SHP77 treated with DMSO at 0.1 percent for 48 hours (cell line): ENCODE measurements at regions not wholly inside any gene's neighbourhood (a gene's known extent, or its start where the extent isn't known, plus 50 kb on each side); places are given as distances from the start of the nearest gene placed in this dataset.
"Not testable (repeated sequence)": the region's sequence is repeated elsewhere in the genome, so short reads cannot be mapped to it uniquely, and the experiment has no call there.

Experiments used
- DNase-seq: peaks from one replicate; lab custom pipeline; 2025; lab: John Stamatoyannopoulos, UW

- no peak for DNase-seq
Observed at GRCh38 chr18:71249791-71250190, 960.9 kb downstream of the SOCS6 start.

DNA sequence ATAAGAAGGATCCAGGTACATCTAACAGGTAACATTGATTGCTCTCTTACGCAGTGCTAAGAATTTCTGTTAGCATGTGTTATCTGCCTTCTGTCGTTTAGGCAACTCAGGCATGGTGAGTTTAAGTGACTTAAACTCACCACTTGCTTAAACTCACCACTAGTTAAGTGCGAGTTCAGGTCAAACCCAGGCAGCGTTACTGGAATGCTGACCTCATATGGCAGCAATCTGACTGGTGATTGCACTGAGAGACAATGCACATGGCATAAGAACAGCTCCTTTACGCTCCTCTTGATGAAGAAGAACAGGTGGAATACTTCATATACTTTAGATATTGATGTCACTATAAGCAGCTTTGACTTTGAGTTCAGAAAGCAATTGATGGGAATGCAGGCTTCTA, 954.1 kb downstream of the SOCS6 start:
- DNase-seq = no peak

DNA sequence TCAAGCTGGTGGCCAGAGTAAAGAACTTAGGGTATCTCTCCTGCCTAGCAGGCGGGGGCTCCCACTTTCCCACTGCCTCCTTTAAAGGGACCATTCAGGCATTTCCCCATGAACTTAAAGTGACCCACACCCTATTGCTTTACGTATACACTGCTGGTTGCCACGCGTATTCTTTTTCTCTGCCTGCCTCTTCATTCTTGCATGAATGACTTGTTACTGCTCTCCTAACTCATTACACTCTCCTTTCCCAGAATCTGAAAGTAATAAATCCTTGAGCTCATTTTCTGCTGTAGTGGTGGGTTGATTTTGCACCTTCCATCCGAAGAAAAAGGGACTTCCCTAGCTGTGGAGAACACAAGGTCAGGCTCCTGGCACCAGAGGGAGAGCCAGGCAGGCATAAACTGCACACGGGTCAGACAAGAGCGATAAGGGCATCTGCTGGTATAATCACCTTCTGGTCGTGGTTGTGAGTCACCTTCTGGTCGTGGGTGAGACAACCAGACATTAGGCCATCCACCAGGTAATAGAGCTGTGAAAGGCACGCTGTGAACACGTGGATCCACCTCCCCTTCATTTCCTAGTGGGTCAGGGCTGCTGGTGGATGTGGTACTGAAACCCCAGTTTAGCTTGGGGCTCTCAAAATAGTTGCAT, 950.3 kb downstream of the SOCS6 start:
- no peak for DNase-seq

DNA sequence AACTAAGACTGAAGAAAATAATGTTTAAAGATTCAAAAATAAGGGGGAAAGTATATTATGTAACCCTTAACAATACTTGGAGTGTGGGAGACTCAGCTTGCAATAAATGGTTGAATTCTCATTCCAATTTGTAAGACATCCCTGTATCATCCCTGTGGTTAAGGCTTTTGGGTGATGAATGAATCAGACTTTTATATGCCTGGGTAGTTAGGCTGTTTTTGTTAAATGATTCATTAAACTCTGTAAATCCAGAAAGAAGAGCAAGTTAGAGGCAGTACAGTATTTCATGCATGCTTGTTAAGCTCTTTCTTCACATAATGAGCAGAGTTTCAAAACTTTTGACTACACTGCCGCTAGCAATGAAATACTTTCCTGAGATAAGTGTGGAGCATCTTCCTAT, 948.8 kb downstream of the SOCS6 start:
- no peak for DNase-seq

- no peak for DNase-seq
Observed at GRCh38 chr18:71233177-71233576, 944.3 kb downstream of the SOCS6 start.

DNA sequence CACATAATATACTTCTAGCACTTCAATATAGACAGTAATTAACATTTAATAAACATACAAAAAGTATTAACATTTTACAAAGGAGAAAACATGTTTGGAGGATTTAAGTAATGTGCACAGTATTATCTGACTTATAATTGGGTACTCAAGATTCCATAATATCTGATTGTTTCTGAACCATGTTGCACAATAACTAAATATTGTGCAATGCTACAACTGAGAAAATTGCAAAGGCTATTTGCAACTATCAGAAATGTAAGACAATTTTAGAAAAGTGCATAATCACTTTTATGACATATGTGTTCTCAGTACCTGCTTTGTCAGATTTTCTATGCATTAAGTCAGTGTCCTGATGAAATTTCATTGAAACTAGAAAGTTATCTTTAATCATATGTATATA, 934.6 kb downstream of the SOCS6 start:
- no peak for DNase-seq

DNA sequence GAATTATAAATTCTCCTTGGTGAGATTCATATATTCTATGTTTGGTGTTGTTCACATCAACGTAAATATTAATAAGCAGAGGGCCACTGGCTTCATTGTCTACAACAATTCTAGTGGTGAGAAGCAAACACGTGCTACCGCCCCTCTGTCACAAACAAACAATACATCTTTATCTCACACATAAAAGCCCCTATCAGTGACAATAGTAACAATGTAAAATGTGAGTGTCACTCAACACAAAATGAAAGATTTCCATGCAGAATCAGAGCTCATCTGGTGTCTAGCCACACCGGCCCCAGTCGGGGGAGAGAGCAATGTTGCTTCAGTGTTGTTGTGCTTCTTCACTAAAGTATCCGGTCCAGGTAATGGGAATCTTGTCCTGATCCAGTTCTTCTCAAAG, 932.6 kb downstream of the SOCS6 start:
- no peak for DNase-seq

- DNase-seq = not testable (repeated sequence)
Observed at GRCh38 chr18:71212739-71213138, 923.9 kb downstream of the SOCS6 start.

DNA sequence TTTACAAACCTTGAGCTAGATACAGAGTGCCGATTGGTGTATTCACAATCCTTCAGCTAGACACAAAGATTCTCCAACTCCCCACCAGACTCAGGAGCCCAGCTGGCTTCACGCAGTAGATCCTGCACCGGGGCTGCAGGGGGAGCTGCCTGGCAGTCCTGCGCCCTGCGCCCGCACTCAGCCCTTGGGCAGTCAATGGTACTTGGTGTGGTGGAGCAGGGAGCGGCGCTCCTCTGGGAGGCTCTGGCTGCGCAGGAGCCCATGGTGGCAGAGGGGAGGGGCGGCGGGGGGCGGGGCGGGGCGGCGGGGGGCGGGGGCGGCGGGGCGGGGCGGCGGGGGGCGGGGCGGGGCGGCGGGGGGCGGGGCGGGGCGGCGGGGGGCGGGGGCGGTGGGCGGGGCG, 923.4 kb downstream of the SOCS6 start:
- DNase-seq = no peak

- no peak for DNase-seq
Observed at GRCh38 chr18:71209944-71210343, 921.1 kb downstream of the SOCS6 start.

DNA sequence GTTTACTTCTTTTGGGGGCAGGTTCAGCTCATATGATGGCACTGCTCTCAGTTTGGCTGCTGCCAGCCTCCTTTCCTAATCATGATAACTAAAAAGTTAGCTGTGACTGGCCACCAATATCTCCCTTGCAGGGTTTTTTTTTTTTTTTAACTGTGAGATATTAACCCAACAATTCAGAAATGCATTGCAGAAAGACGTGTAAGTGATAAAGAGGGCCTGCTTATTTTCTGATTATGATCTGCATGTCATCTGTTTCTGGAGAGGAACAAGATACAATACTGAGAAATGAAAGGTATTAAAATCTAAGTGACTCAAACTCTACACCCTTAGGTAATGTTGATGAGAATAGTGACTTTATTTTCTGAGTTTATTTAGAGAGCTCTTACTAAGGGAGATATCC, 905.6 kb downstream of the SOCS6 start:
- no peak for DNase-seq

DNA sequence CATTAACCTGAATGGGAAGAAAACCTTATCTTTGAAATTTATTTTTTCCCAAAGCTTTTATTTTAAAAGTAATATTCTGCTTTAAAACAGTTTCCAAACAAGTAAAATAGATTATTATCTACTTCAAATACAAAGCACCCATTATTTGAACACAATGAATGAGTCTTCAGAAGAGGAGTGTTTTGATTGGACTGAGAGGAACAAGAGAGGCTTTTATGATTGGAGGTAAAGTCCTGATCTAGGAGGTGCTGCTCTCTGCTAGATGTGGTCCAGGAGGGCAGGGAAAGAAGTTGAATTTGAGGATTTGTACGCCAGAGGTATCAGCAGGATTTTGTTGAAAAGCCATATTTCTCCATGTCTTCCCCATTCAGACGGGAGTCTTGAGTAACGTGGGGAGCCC, 900.7 kb downstream of the SOCS6 start:
- no peak for DNase-seq

DNA sequence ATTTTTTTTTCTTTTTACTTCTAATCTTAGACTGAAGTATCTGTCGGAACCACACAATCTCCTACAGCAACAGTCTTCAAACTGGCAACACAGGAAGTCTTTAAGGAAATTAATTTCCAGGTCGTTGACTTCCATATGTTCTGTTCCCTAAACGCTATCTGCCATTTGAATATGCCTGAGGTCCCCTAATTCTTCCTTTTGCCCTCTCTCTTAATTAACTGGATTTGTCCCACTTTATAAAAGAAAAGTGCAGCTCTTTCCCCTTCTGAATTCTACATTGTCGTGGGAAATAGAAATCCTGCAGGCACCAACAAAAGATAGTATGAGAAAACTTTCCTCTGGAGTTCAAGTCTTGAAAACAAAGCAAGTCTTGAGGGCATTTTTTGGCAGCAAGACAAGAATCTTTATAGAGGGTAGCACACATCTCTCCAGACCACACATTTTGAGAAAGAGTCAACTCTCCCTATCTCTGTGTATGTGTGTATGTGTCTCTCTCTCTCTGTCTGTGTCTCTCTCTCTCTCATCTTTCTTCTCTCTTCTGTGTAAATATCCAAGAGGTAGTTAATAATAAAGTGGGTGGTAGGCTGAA, 879.8 kb downstream of the SOCS6 start:
- no peak for DNase-seq

GRCh38 chr18:71136487-71136886, 847.6 kb downstream of the SOCS6 start:
- DNase-seq = no peak

- DNase-seq = no peak
Observed at GRCh38 chr18:71134122-71134521, 845.3 kb downstream of the SOCS6 start.

DNA sequence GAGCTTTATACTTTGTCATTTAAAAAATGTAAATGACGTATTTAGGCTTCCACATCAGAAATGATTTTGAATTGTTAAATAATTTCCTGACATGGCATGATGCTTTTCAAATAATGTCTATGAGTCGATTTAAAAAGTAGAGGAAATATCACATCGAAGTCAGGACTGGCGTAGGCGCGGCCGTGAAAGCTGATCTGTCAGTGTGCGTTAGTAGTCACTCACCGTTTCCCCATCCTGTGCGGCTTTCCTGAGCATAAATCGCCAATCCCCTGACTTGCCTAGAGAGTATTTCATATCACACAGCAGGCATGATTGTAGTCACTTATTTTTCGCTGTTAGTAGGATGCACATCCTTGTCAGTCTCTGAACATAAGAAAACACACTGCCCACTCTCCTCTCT, 843.1 kb downstream of the SOCS6 start:
- DNase-seq = no peak

GRCh38 chr18:71130351-71130750, 841.5 kb downstream of the SOCS6 start:
- DNase-seq = no peak

- DNase-seq = no peak
Observed at GRCh38 chr18:71125581-71125980, 836.7 kb downstream of the SOCS6 start.

GRCh38 chr18:71116535-71116934, 827.7 kb downstream of the SOCS6 start:
- peak; percentile 66 for DNase-seq

DNA sequence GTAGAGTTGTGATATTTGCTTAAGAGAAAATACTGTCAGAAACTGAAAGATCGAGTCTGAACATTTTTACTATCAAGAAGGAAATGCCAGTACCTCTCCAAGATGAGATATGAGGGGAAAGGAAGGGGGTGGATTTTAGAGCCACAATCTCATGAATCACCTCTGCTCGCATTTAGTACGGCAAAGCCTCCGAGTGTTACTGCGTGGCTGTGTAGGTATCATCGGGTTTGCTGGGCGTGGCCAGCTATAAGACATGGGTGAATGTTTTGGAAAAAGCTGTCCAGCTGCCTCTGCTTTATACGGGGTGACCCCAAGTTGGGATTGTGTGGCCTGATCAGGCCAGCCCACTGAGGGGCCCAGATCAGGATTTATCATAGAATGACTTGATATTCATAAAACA, 826.4 kb downstream of the SOCS6 start:
- DNase-seq = peak; percentile 86

DNA sequence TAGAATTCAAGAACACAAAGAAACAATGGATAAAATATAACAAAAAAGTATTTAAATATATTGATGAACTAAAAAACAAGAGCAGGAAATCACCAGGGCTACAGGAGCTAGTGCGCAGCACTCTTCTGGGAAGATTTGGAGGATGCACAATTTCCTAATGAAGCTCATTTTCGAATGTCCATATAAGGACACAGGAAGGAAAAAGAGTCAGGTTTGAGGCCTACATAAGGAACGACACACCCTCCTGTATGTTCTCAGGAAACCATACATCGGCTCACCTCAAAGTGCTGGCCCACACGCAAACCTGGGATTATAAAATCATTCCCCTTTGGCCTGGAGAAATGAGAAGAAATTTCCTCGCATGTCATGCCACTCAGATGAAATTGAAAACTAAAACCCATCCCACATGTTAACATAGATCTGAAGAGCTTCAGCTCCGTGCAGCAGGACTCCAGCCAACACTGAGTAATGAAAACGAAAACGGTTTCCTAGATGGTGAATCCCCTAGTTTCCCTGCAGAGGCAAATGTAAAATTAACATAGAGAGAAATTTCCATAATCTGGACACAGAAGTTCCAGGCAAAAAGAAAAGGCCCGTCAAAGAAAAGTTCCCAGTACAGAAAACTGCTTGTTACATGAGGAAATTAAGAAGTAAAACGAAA, 825.8 kb downstream of the SOCS6 start:
- DNase-seq = peak; percentile 85

DNA sequence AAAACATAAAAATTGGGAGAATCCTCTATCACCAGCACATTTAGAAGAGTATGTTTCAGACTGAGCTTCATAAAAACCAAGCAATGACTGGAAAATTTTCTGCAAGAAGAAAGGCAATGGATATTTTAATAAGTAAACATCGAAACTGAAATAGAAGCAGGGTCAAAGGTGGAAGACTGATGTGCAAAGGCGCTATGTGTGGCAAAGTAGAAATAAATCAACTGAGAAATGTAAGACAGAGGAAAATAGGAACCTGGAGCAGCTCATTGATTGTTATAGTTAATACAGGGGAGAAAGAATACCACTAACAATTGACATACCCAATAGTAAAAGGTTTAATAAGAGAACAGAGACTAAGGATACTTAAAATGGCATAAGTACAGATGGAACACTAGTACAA, 818.4 kb downstream of the SOCS6 start:
- DNase-seq = no peak

GRCh38 chr18:71106701-71107100, 817.9 kb downstream of the SOCS6 start:
- DNase-seq = no peak
